Neural progenitor cell (in vitro differentiated cells): ENCODE measurements at regions not wholly inside any gene's neighbourhood (a gene's known extent, or its start where the extent isn't known, plus 50 kb on each side); places are given as distances from the start of the nearest gene placed in this dataset.

Experiments
- DNase-seq: peaks from one replicate; pipeline ENCODE4 v3.0.0-alpha.2; 2016; ENCODE audit warnings: low spot score
- H2AFZ ChIP-seq: fragments of 200-600 bp; sonication (generic); replicated peaks from 2 replicates; pipeline ENCODE4 v1.6.1; 2016; ENCODE audit warnings: antibody characterized with exemption
- H3F3A ChIP-seq: fragments of 200-600 bp; sonication (generic); 2 replicates; pipeline ENCODE4 v1.6.1; 2016; ENCODE audit warnings: antibody characterized with exemption, low read depth
- H3K27ac ChIP-seq: fragments of 200-600 bp; sonication (generic); 2 replicates; pipeline ENCODE4 v1.5.1; 2016; ENCODE audit warnings: mild to moderate bottlenecking
- H3K27me3 ChIP-seq: fragments of 200-600 bp; sonication (generic); 2 replicates; pipeline ENCODE4 v1.6.1; 2016; ENCODE audit warnings: mild to moderate bottlenecking, moderate library complexity
- H3K36me3 ChIP-seq: fragments of 200-600 bp; sonication (generic); 2 replicates; pipeline ENCODE4 v1.5.1; 2016
- H3K4me1 ChIP-seq: fragments of 200-600 bp; sonication (generic); 2 replicates; pipeline ENCODE4 v1.6.1; 2016; ENCODE audit warnings: mixed run types
- H3K4me2 ChIP-seq: fragments of 200-600 bp; sonication (generic); 2 replicates; pipeline ENCODE4 v1.6.1; 2016
- H3K4me3 ChIP-seq: fragments of 200-600 bp; sonication (generic); 2 replicates; pipeline ENCODE4 v1.5.1; 2016
- H3K79me2 ChIP-seq: fragments of 200-600 bp; sonication (generic); 2 replicates; pipeline ENCODE4 v1.6.1; 2016; ENCODE audit warnings: low read depth
- H3K9ac ChIP-seq: fragments of 200-600 bp; sonication (generic); 2 replicates; pipeline ENCODE4 v1.6.1; 2016
- H3K9me3 ChIP-seq: fragments of 200-600 bp; sonication (generic); 2 replicates; pipeline ENCODE4 v1.5.1; 2016; ENCODE audit warnings: low read depth
- H4K20me1 ChIP-seq: fragments of 200-600 bp; sonication (generic); 2 replicates; pipeline ENCODE4 v1.6.1; 2016; ENCODE audit warnings: low read depth
- H3K27ac Mint-ChIP-seq: 3 replicates; pipeline ENCODE4 v1.8.0; 2021; ENCODE audit warnings: mixed read lengths
- H3K27me3 Mint-ChIP-seq: 2 replicates; pipeline ENCODE4 v1.8.0; 2022; ENCODE audit warnings: low read depth, mild to moderate bottlenecking, inconsistent platforms, moderate library complexity, mixed read lengths; ENCODE audit not compliant: insufficient read depth
- H3K36me3 Mint-ChIP-seq: 3 replicates; pipeline ENCODE4 v1.8.0; 2021; ENCODE audit warnings: mixed read lengths
- H3K4me1 Mint-ChIP-seq: 3 replicates; pipeline ENCODE4 v1.8.0; 2021; ENCODE audit warnings: mixed read lengths
- H3K4me3 Mint-ChIP-seq: 3 replicates; pipeline ENCODE4 v1.8.0; 2021; ENCODE audit warnings: mild to moderate bottlenecking, moderate library complexity, mixed read lengths
- H3K9me3 Mint-ChIP-seq: 3 replicates; pipeline ENCODE4 v1.8.0; 2020; ENCODE audit warnings: mixed read lengths
- EZH2 ChIP-seq: fragments of 200-600 bp; sonication (generic); IDR thresholded peaks from 2 replicates; pipeline ENCODE4 v1.6.1; 2017; ENCODE audit warnings: antibody characterized with exemption, mild to moderate bottlenecking, moderate library complexity
- EZH2phosphoT487 ChIP-seq: fragments of 200-600 bp; sonication (generic); IDR thresholded peaks from 2 replicates; pipeline ENCODE4 v1.6.1; 2017; ENCODE audit warnings: antibody characterized with exemption
- TF ChIP-seq, protein P1 (sequence below): fragments of 200-600 bp; sonication (generic); IDR thresholded peaks from 2 replicates; pipeline ENCODE4 v1.5.1; 2017; ENCODE audit warnings: antibody characterized with exemption, mild to moderate bottlenecking

DNA sequence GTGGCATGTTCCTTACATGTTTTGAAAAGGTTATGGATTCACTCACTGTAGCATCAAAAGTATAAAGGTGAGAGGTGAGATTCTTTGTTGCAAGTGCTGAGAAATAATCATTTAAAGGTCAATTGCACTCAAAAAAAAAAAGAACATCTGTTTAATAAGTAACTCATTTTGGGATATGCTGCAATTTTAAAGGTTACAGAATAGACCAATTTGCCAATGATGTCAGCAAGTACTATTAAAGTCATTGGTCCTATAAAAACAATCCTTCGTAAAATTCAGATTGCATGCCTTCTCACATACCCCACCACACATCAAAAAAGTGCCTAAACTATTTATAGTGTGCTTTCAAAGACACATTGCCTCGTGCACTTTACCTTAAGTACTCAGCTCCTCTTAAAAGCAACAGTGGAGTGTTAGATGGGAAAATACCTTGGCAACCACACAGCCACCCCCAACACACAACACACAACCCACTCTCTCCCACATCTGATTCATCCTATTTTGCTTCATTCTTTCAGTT lies 218.2 kb upstream of the ADGRL2 start:
- H3K27ac Mint-ChIP-seq = no peak overlapping the region
- Histone ChIP-seq H3K27ac (no peak overlapping the region), H4K20me1 (no peaks in the 10 kb centered on the region), H3K9ac (no peak overlapping the region), H3K4me3 (no peak overlapping the region), H3K4me1 (peaks cover 21% of the 10 kb centered on the region), H3K79me2 (no peaks in the 10 kb centered on the region), H3K9me3 (no peaks in the 10 kb centered on the region), H2AFZ (peak overlapping the region; percentile 57), H3F3A (no peaks in the 10 kb centered on the region), H3K4me2 (no peak overlapping the region), H3K36me3 (no peaks in the 10 kb centered on the region), H3K27me3 (no peaks in the 10 kb centered on the region)
- DNase-seq = no peak
- peaks cover 2% of the 10 kb centered on the region for H3K36me3 Mint-ChIP-seq
- no peaks in the 10 kb centered on the region for H3K9me3 Mint-ChIP-seq
- H3K27me3 Mint-ChIP-seq = no peaks in the 10 kb centered on the region
- peaks cover 58% of the 10 kb centered on the region for H3K4me1 Mint-ChIP-seq
- no peak overlapping the region for H3K4me3 Mint-ChIP-seq
- TF ChIP-seq EZH2phosphoT487 (no peak), EZH2 (no peak)
- TF ChIP-seq, protein P1, sequence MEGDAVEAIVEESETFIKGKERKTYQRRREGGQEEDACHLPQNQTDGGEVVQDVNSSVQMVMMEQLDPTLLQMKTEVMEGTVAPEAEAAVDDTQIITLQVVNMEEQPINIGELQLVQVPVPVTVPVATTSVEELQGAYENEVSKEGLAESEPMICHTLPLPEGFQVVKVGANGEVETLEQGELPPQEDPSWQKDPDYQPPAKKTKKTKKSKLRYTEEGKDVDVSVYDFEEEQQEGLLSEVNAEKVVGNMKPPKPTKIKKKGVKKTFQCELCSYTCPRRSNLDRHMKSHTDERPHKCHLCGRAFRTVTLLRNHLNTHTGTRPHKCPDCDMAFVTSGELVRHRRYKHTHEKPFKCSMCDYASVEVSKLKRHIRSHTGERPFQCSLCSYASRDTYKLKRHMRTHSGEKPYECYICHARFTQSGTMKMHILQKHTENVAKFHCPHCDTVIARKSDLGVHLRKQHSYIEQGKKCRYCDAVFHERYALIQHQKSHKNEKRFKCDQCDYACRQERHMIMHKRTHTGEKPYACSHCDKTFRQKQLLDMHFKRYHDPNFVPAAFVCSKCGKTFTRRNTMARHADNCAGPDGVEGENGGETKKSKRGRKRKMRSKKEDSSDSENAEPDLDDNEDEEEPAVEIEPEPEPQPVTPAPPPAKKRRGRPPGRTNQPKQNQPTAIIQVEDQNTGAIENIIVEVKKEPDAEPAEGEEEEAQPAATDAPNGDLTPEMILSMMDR = no peak

DNA sequence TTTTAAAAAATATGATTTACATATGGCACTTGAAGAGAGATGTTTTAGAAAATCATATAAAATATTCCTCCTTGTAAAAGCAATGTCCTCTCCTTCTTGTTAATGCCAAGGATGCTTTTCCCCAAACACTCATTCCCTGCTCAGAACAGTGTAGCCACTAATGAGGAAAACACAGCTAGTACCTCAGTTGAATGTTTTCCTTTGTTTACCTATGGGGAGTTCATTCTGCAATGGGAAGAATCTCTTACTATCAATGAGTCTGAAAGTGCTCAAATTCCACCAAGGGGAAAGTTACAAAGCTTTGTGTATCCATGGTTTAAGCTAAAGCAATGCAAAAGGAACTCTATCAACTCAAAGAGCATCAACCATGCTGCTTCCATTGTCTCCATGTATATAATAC lies 221.9 kb upstream of the ADGRL2 start:
- peak; percentile 21 for DNase-seq
- Histone ChIP-seq H4K20me1 (no peaks in the 10 kb centered on the region), H3K4me2 (peak overlapping the region; percentile 33), H3K36me3 (no peaks in the 10 kb centered on the region), H3K27ac (no peak overlapping the region), H3K9me3 (no peaks in the 10 kb centered on the region), H3K27me3 (no peaks in the 10 kb centered on the region), H2AFZ (peak overlapping the region; percentile 71), H3K9ac (no peak overlapping the region), H3K4me3 (no peak overlapping the region), H3F3A (no peaks in the 10 kb centered on the region), H3K4me1 (peaks cover 32% of the 10 kb centered on the region), H3K79me2 (no peaks in the 10 kb centered on the region)
- Mint-ChIP-seq H3K27ac (no peak overlapping the region), H3K4me3 (no peak overlapping the region), H3K27me3 (no peaks in the 10 kb centered on the region), H3K36me3 (peaks cover 2% of the 10 kb centered on the region), H3K4me1 (peaks cover 57% of the 10 kb centered on the region), H3K9me3 (no peaks in the 10 kb centered on the region)
- TF ChIP-seq EZH2 = no peak
- TF ChIP-seq, protein P1 = no peak
- TF ChIP-seq EZH2phosphoT487 = no peak

DNA sequence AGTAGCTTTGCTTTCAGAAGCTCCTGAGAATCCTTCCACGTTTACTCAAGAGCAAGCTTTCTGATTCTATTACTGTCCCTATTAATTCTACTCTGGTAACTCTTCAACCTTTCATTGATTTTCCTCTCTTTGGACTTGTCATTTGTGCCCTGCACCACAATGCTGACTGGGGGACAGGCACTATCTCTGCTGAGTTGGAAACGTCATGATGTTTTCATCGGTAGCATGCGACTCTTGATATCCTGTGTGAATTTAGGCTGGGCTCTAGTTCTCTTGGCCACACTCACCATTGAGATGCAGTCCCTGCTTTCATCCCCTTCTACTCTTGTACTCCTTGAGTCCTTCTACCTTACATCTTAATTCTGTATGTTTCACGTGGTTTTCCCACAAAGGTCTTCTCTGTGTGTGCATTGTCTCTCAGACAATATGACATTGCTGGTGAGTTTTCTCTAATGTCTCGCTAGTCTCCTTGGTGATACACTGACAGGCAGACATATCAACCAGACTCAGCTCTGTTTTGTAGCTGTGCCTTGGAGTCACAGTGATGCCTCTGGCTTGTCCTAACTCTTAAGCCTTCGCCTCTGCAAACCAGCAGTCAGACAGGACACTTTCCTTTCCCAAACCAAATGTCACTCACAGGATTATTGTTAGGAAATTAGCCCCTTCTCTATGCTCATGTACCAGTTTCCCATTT lies 223.6 kb upstream of the ADGRL2 start:
- H4K20me1 ChIP-seq = no peaks in the 10 kb centered on the region
- no peak overlapping the region for H3K9ac ChIP-seq
- Mint-ChIP-seq H3K4me1 (peaks cover 60% of the 10 kb centered on the region), H3K9me3 (no peaks in the 10 kb centered on the region), H3K4me3 (no peak overlapping the region), H3K27me3 (no peaks in the 10 kb centered on the region), H3K27ac (no peak overlapping the region), H3K36me3 (peaks cover 2% of the 10 kb centered on the region)
- H3K36me3 ChIP-seq = no peaks in the 10 kb centered on the region
- peak overlapping the region; percentile 44 for H2AFZ ChIP-seq
- no peak overlapping the region for H3K27ac ChIP-seq
- H3F3A ChIP-seq = peaks cover 3% of the 10 kb centered on the region
- TF ChIP-seq EZH2phosphoT487 (no peak), EZH2 (no peak)
- TF ChIP-seq, protein P1 = no peak
- no peak for DNase-seq
- no peaks in the 10 kb centered on the region for H3K79me2 ChIP-seq
- no peak overlapping the region for H3K4me2 ChIP-seq
- no peaks in the 10 kb centered on the region for H3K27me3 ChIP-seq
- H3K4me1 ChIP-seq = peaks cover 40% of the 10 kb centered on the region
- H3K9me3 ChIP-seq = no peaks in the 10 kb centered on the region
- no peak overlapping the region for H3K4me3 ChIP-seq
